SJCRH30 (cell line): ENCODE measurements at regions not wholly inside any gene's neighbourhood (a gene's known extent, or its start where the extent isn't known, plus 50 kb on each side); places are given as distances from the start of the nearest gene placed in this dataset.

Experiments used
- DNase-seq, 2 experiments: peaks; one replicate each; pipeline ENCODE4 v3.0.0-alpha.2; 2015 to 2020
- H3K27ac ChIP-seq: fragments of 250-450 bp; sonication (Bioruptor Pico); 2 replicates; pipeline ENCODE4 v1.5.1; 2020; ENCODE audit warnings: mild to moderate bottlenecking, moderate library complexity
- H3K27me3 ChIP-seq: fragments of 250-450 bp; sonication (Bioruptor Pico); 2 replicates; pipeline ENCODE4 v1.5.1; 2020; ENCODE audit warnings: mild to moderate bottlenecking, moderate library complexity
- H3K36me3 ChIP-seq: fragments of 250-450 bp; sonication (Bioruptor Pico); 2 replicates; pipeline ENCODE4 v1.5.1; 2020; ENCODE audit warnings: mild to moderate bottlenecking, moderate library complexity
- H3K4me1 ChIP-seq: fragments of 250-450 bp; sonication (Bioruptor Pico); 2 replicates; pipeline ENCODE4 v1.5.1; 2020; ENCODE audit warnings: mild to moderate bottlenecking, moderate library complexity
- H3K4me3 ChIP-seq: fragments of 250-450 bp; sonication (Bioruptor Pico); 2 replicates; pipeline ENCODE4 v1.5.1; 2020; ENCODE audit warnings: mild to moderate bottlenecking, moderate library complexity
- H3K9me3 ChIP-seq: fragments of 250-450 bp; sonication (Bioruptor Pico); replicated peaks from 2 replicates; pipeline ENCODE4 v1.5.1; 2020; ENCODE audit warnings: mild to moderate bottlenecking, moderate library complexity

DNA sequence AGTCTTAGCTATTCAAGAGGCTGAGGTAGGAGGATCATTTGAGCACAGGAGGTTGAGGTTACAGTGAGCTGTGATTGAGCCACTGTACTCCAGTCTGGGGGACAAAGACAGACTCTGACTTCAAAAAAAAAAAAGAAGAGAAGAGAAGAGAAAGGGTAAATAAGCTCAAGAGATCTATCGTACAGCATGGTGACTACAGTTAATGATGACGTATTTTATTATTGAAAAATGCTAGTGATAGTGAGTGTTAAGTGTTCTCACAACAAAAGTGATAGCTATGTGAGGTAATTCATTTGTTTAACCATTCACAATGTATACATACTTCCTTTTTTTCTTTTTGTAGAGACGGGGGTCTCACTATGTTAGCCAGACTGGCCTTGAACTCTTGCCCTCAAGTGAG, 121.5 kb upstream of the RPL34 start:
- no peaks in the 10 kb centered on the region for H3K27me3 ChIP-seq
- no peak for DNase-seq
- no peak overlapping the region for H3K27ac ChIP-seq
- H3K9me3 ChIP-seq: peaks cover 6% of the 10 kb centered on the region; the same call in 1 of the 2 replicates
- no peaks in the 10 kb centered on the region for H3K4me1 ChIP-seq
- H3K4me3 ChIP-seq: no peak overlapping the region
- H3K36me3 ChIP-seq: no peaks in the 10 kb centered on the region

DNA sequence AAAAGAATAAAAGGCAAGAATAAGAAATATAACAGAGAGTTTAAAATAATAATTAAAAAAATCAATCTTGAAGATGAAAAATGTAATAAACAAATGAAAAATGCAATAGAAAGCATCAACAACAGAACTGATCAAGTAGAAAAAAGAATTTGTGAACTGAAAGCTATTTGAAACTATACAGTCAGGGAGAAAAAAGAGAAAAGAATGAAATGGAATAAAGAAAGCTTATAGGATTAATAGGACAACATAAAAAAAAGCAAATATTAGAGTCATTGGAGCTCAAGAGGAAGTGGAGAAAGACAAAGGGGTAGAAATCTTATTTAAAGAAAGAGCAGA, 126.8 kb upstream of the RPL34 start:
- Histone ChIP-seq H3K4me1 (no peaks in the 10 kb centered on the region), H3K27me3 (no peaks in the 10 kb centered on the region), H3K27ac (no peak overlapping the region), H3K4me3 (no peak overlapping the region), H3K9me3 (peaks cover 14% of the 10 kb centered on the region; the same call in 1 of the 2 replicates), H3K36me3 (no peaks in the 10 kb centered on the region)
- DNase-seq: no peak

DNA sequence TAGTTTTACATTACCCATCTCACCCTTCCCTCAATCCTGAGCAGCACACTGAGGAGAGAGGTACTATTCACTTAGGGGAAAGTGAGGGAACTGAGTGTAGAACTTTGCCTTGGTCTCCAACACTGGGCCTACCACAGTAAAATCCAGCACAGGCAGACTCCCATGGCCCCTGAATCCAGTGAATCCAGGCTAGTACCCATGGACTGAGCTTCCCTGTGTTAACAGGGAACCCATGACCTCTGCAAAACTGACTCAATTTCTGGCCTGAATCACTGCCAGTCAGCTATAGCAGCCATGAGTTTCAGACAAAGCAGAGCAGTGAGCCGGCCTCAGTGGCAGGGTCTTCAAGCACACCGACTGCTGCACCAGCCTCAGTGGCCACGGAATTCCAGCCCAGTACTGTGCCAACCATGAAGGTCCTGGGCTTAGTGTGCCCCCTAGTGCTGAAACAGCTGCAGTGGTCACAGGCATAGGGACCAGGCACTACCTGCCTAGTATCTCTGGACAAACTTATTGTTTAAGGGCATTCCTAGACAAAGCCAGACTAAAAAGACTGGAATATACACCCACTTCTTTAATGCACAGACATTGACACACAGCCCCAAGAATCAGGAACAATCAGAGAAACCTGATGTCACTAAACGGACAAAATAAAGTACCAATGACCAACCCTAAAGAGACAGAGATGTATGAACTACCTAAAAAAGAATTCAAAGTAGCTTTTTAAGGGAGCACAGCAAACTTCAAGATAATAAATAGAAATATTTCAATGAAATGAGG, 127.4 kb upstream of the RPL34 start:
- Histone ChIP-seq H3K4me1 (no peaks in the 10 kb centered on the region), H3K27me3 (no peaks in the 10 kb centered on the region), H3K27ac (no peak overlapping the region), H3K9me3 (peaks cover 14% of the 10 kb centered on the region; the same call in 1 of the 2 replicates), H3K4me3 (no peak overlapping the region), H3K36me3 (no peaks in the 10 kb centered on the region)
- DNase-seq: peak; percentile 19 to 48

DNA sequence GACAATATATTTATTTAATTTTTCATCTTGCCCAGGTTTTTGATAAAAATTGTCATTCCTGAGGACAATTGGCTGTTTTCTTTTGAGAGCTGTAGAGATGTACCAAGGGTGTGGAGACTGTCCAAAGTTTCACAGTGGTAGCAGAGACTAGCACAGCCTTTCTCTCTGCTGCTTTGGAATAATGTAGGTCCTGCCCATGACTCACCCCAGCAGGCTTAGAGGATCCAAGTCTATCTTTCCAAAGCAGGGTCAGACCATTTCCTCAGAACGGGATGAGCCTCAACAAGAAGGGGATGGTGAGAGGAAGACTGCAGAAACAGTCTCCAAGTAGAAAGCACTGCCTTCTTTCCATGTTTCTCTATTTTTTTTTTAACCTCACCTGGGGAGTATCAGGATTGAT, 131.5 kb upstream of the RPL34 start:
- Histone ChIP-seq H3K9me3 (peaks cover 8% of the 10 kb centered on the region; the same call in 1 of the 2 replicates), H3K27ac (no peak overlapping the region), H3K36me3 (no peaks in the 10 kb centered on the region), H3K27me3 (no peaks in the 10 kb centered on the region), H3K4me1 (peaks cover 29% of the 10 kb centered on the region), H3K4me3 (no peak overlapping the region)
- DNase-seq: no peak

DNA sequence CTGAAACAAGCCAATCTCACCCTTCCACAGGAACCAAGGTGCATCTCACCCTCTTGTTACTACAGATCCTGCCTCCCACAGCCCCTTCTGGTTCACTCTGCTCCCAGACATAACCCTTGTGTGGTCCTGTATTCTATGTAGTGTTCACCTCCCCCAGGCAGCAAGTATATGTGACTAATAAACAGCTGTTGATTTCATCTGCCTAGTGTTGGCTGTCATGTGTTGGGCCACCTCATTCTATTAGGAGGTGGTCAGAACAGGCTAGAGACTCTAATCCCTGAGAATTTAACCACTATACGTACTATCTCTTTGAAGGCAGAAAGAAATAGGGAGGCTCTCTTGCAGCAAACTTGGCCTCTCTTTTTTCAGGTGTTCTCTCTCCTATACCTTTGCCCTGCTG, 134.3 kb upstream of the RPL34 start:
- H3K27ac ChIP-seq: peak overlapping the region; percentile 4; the same call in 1 of the 2 replicates
- no peak overlapping the region for H3K4me3 ChIP-seq
- no peaks in the 10 kb centered on the region for H3K36me3 ChIP-seq
- H3K27me3 ChIP-seq: no peaks in the 10 kb centered on the region
- peak; percentile 49 to 59 for DNase-seq
- H3K4me1 ChIP-seq: peaks cover 45% of the 10 kb centered on the region
- no peaks in the 10 kb centered on the region for H3K9me3 ChIP-seq

DNA sequence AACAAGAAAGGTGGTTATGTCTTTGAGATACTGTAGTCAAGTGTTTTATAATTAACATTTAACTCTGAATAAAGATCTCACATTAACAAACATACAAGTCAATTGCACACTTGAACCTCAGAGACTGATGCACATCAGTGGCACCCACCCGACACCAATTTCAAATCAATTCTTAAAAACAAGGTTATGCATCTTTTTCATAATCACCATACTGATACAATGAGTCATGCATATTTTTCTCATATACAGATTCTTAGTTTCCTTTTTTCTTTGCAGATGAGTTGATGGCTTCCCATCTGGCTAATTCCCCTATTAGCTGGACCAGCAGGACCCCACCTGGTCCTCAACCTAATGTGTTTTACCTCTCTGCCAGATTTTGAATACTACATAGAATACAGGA, 136.2 kb upstream of the RPL34 start:
- Histone ChIP-seq H3K27me3 (no peaks in the 10 kb centered on the region), H3K27ac (no peak overlapping the region), H3K9me3 (no peaks in the 10 kb centered on the region), H3K36me3 (no peaks in the 10 kb centered on the region), H3K4me1 (peaks cover 45% of the 10 kb centered on the region), H3K4me3 (no peak overlapping the region)
- DNase-seq: no peak

DNA sequence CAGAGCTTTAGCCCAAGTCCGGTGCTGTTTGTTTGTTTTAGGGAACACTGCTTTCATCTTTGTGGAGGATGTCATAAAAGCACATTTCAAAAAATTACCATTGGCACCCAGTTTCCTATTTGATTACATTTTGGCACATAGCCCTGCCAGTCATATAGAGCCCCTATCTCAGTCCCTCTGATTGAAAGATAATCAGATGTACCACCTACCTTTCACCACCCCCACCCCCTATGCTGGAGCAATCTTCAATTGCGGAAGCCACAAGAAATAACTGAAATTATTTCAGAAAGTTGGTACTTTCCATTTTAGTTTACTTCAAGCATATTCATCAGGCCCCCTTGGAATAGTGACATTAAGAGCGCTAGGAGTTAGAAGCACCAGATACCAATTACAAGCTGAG, 136.7 kb upstream of the RPL34 start:
- DNase-seq: no peak
- H3K4me3 ChIP-seq: no peak overlapping the region

DNA sequence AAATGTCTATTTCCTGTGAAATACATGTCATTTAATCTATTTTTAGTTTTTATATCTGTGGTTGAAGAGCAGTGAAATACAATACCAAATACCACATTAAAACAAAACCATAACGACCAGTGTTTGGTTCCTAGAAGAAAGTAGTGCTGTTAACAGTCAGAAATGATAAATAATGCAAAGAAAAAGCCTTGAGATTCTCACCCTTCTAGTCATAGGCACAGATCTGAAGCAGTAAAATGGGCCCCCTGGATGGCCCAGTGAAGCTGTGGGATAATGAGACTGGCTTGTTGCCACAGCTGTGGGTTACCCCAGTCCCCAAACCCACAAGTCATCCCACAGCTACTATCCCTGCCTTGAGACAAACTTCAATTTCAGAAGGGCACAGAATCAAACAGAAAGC, 137.3 kb upstream of the RPL34 start:
- Histone ChIP-seq H3K4me1 (peaks cover 45% of the 10 kb centered on the region), H3K27ac (peak overlapping the region; percentile 28), H3K27me3 (no peaks in the 10 kb centered on the region), H3K36me3 (no peaks in the 10 kb centered on the region), H3K9me3 (no peaks in the 10 kb centered on the region), H3K4me3 (no peak overlapping the region)
- DNase-seq: peak; percentile 58 to 77

More for the DNA sequence above, 136.7 kb upstream of the RPL34 start:
- Histone ChIP-seq H3K4me1 (peaks cover 45% of the 10 kb centered on the region), H3K36me3 (no peaks in the 10 kb centered on the region), H3K27ac (peak overlapping the region; percentile 28; the same call in 1 of the 2 replicates), H3K27me3 (no peaks in the 10 kb centered on the region), H3K9me3 (no peaks in the 10 kb centered on the region)

DNA sequence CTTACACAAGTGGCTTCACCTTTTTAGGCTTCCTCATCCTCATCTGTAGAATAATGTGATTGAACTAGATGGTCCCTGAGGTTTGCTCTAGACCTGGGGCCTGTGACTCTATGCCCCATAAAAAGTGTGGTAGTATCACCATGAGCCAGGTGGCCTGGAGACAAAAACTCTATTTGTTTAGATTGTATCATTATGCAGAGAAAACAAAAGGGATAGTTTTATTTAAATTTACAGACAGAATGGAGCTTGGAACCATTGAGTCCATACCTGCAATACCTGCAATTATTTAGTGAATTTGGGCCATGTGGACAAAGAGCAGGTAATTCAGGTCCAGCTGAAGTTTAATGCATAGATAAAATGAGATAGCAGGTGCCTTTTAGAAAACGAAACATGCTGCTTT, 139.5 kb upstream of the RPL34 start:
- H3K27ac ChIP-seq: no peak overlapping the region
- no peaks in the 10 kb centered on the region for H3K36me3 ChIP-seq
- H3K4me1 ChIP-seq: peaks cover 35% of the 10 kb centered on the region
- no peak overlapping the region for H3K4me3 ChIP-seq
- H3K27me3 ChIP-seq: no peaks in the 10 kb centered on the region
- DNase-seq: no peak
- no peaks in the 10 kb centered on the region for H3K9me3 ChIP-seq

DNA sequence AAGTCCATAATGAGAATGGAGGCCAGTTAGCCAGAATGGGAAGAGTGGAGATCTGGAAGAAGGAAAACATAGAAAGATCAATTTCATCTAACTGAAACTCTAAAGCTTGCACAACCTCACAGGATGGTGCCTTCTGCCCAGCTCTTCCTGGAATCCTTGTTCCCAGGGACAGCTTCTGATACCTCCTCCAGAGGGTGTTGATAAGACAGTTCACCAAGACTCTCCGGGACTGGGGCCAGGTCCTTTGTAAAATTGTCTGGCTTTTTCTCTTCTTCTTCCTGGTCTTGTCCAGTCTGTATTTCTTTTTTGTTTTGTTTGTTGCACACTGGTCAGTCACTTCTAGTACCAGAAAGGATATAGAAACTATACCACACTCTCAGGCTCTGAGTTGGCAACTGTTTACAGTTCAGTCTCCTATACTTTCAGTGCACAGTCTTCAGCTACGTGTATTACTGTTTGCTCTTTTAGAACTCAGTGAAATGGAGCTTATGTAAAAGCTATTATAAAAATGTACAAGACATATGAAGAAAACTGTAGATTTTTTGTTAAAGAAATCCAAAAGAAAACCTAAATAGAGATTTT, 142.8 kb upstream of the RPL34 start:
- Histone ChIP-seq H3K9me3 (no peaks in the 10 kb centered on the region), H3K27ac (no peak overlapping the region), H3K36me3 (no peaks in the 10 kb centered on the region), H3K4me3 (no peak overlapping the region), H3K27me3 (no peaks in the 10 kb centered on the region), H3K4me1 (peaks cover 3% of the 10 kb centered on the region)
- no peak for DNase-seq

DNA sequence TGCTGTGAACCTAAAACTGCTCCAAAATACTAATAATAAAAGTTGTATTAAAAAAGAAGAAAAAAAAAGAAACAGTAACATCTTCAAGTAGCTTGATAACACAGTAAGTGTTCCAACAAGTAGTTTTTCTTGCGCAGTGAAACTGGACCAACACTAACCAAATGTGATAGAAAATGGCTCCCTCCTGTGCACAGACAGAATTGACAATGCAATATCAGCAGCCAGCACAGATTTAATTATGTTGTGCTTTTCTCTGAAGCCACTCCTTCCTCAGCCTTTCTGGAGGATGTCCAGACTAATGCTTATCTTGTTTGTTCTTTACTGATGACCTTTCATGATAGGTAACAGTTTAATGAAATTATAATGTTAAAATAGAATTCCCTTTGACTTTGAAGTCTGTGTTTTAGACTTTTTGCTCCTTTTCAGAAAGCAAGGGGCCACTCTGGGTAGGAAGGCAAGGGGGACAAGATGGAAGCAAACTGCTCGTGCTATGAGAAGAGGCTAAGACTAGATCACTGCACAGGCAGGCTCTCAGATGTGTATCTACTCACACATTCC, 147.1 kb upstream of the RPL34 start:
- H3K4me3 ChIP-seq: no peak overlapping the region
- H3K27ac ChIP-seq: no peak overlapping the region
- no peaks in the 10 kb centered on the region; the same call in 1 of the 2 replicates for H3K4me1 ChIP-seq
- no peaks in the 10 kb centered on the region for H3K36me3 ChIP-seq
- DNase-seq: no peak
- H3K27me3 ChIP-seq: no peaks in the 10 kb centered on the region
- no peaks in the 10 kb centered on the region for H3K9me3 ChIP-seq

DNA sequence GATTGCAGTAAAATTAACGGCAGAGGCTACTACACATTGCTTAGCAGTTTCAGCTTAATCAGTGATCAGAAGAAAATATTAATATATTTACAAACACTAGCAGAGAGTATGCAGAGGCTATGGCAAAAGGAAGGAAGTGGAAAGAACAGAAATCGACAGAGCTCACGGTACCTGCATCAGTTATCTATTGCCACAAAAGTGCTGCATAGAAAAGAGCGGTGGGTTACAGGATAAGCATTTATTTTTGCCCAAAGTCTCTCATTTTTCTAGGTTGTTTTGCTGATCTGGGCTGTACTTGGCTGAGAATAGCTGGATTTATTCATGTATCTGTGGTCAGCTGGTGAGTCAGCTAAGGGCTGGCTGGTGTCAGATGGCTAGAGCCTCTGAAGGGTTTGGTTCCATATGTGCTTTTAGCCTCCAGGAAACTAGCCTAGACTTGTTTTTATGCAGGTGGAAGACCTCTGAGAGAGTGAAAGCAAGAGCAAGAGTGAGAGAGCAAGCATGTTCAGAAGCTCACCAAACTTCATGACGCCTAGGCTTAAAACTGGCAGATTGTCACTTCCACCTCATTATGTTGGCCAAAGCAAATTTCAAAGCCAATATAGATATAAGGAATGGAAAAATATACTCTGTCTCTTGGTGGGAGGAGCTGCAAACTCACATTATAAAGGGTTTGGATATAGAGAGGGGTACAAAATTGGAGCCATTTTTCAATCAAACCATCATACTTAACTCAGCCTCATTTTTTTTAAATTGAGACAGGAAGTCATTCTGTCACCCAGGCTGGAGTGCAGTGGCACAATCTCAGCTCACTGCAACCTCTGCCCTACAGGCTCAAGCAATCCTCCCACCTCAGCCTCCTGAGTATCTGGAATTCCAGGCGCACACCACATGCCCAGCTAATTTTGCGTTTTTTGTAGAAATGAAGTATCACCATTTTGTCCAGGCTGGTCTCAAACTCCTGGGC, 153.2 kb upstream of the RPL34 start:
- H3K9me3 ChIP-seq: no peaks in the 10 kb centered on the region
- no peaks in the 10 kb centered on the region for H3K27me3 ChIP-seq
- peak overlapping the region; percentile 87 for H3K27ac ChIP-seq
- H3K36me3 ChIP-seq: no peaks in the 10 kb centered on the region
- DNase-seq: peak; percentile 75 to 88
- H3K4me3 ChIP-seq: peak overlapping the region; percentile 27
- H3K4me1 ChIP-seq: peaks cover 30% of the 10 kb centered on the region

DNA sequence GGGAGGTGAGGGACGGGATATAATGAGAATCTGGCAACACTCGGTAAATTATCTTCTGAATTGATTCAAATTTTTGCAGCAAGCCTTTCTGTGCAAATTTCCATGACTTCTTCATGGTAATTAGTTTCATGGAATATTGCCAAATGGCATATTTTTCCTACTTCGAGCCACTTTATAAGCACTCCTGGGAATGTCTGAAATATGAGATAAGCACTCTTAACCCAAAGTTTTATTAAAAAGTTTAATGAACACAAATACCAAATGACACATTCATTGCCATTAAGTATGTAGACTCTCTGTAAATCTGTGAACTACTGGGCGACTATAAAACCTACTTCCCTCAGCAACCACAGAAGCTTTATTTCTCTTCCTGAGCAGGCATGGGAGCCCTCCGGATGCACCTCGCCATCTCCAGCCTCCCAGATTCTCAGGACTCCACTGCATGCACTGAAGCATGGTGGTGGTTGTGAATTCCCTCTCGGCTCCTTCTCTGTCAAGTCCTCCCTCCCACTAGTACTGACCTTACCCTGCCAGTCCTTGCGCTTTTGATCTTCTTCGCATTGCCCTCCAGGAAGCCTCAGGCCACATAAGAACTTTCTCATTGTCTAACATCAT, 154.4 kb upstream of the RPL34 start:
- DNase-seq: peak; percentile 66 to 75
- H3K36me3 ChIP-seq: no peaks in the 10 kb centered on the region
- peaks cover 32% of the 10 kb centered on the region for H3K4me1 ChIP-seq
- H3K9me3 ChIP-seq: no peaks in the 10 kb centered on the region
- H3K27me3 ChIP-seq: no peaks in the 10 kb centered on the region
- peak overlapping the region; percentile 87 for H3K27ac ChIP-seq
- H3K4me3 ChIP-seq: peak overlapping the region; percentile 27

DNA sequence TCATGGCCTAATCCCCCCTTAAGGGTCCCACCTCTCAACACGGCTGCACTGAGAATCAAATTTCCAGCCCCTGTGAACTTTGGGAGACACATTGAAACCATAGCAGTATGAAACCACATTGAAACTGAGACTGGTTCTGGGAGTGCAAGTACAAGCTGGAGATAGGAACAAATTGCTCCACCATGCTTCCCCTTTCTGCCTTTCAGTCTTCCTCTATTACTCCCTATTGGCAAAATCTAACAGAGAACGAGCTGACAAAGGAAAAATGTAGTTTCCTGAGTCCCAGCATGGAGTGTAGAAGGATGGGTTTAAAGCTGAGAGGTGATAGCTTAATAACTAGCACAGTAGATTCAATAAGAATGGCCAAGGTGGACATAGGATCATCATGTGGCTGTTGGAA, 161.7 kb upstream of the RPL34 start:
- no peaks in the 10 kb centered on the region for H3K36me3 ChIP-seq
- DNase-seq: no peak
- no peaks in the 10 kb centered on the region for H3K9me3 ChIP-seq
- 0 out of 2 replicates have a peak, but pooled peaks cover 3% of the 10 kb centered on the region for H3K4me1 ChIP-seq
- no peak overlapping the region for H3K4me3 ChIP-seq
- no peak overlapping the region for H3K27ac ChIP-seq
- no peaks in the 10 kb centered on the region for H3K27me3 ChIP-seq
